Lung (tissue), 11 donors: ENCODE measurements at regions not wholly inside any gene's neighbourhood (a gene's known extent, or its start where the extent isn't known, plus 50 kb on each side); places are given as distances from the start of the nearest gene placed in this dataset.

Experiments used
- ATAC-seq: fragments of 200-7000 bp; cut with Tn5 transposase; one replicate; pipeline ENCODE4 v1.9.1; 2020; ENCODE audit warnings: moderate number of reproducible peaks; ENCODE audit not compliant: insufficient read depth, low FRiP score
- DNase-seq, 3 donors: peaks; one replicate each; pipeline ENCODE4 v3.0.0-alpha.2; 2013 to 2017
- H3K27ac ChIP-seq, 2 donors: one replicate each; pipeline ENCODE4 v1.5.1; 2013; ENCODE audit warnings: mild to moderate bottlenecking in 2 of 2, moderate library complexity in 2 of 2, control low read depth in 1 of 2, inconsistent platforms in 1 of 2, low read depth in 1 of 2, low read length in 1 of 2
- H3K27me3 ChIP-seq, 3 donors: one replicate each; pipeline ENCODE4 v1.5.1; 2013; ENCODE audit warnings: low read length in 2 of 3; ENCODE audit not compliant: control insufficient read depth in 3 of 3, insufficient read depth in 3 of 3
- H3K36me3 ChIP-seq, 4 donors: one replicate each; pipeline ENCODE4 v1.5.1; 2013; ENCODE audit warnings: low read length in 4 of 4, mild to moderate bottlenecking in 1 of 4, moderate library complexity in 1 of 4; ENCODE audit not compliant: control insufficient read depth in 4 of 4, insufficient read depth in 4 of 4
- H3K4me1 ChIP-seq, 5 donors: one replicate each; pipeline ENCODE4 v1.5.1; 2013; ENCODE audit warnings: low read length in 5 of 5, mild to moderate bottlenecking in 2 of 5, moderate library complexity in 1 of 5; ENCODE audit not compliant: control insufficient read depth in 5 of 5, insufficient read depth in 5 of 5
- H3K4me3 ChIP-seq: one replicate; pipeline ENCODE4 v1.5.1; 2013; ENCODE audit warnings: mild to moderate bottlenecking, control low read depth, moderate library complexity
- H3K9ac ChIP-seq, 2 donors: one replicate each; pipeline ENCODE4 v1.5.1; 2013; ENCODE audit warnings: low read length in 2 of 2, control low read depth in 1 of 2; ENCODE audit not compliant: insufficient read depth in 1 of 2
- H3K9me3 ChIP-seq, 4 donors: one replicate each; pipeline ENCODE4 v1.5.1; 2013; ENCODE audit warnings: low read length in 3 of 4, mild to moderate bottlenecking in 1 of 4, moderate library complexity in 1 of 4; ENCODE audit not compliant: control insufficient read depth in 4 of 4, insufficient read depth in 3 of 4
- CTCF ChIP-seq: IDR thresholded peaks from 2 replicates; pipeline ENCODE4 v1.5.1; 2012; ENCODE audit warnings: mild to moderate bottlenecking; ENCODE audit errors: control extremely low read depth, extremely low read depth
- WGBS, 2 donors: extraction: QIAGEN DNeasy Blood & Tissue Kit; methylation state at CpG; one replicate each; pipeline ENCODE4 v1.1.7; 2013; 5-methylcytosine and 5-hydroxymethylcytosine counted together
- donor health status: control.
- donor health status: control.
- donor health status: Bipolar disorder and iron deficiency.
- donor health status: healthy.
- donor health status: DM: yes; HTN: yes; CAD: no.

DNA sequence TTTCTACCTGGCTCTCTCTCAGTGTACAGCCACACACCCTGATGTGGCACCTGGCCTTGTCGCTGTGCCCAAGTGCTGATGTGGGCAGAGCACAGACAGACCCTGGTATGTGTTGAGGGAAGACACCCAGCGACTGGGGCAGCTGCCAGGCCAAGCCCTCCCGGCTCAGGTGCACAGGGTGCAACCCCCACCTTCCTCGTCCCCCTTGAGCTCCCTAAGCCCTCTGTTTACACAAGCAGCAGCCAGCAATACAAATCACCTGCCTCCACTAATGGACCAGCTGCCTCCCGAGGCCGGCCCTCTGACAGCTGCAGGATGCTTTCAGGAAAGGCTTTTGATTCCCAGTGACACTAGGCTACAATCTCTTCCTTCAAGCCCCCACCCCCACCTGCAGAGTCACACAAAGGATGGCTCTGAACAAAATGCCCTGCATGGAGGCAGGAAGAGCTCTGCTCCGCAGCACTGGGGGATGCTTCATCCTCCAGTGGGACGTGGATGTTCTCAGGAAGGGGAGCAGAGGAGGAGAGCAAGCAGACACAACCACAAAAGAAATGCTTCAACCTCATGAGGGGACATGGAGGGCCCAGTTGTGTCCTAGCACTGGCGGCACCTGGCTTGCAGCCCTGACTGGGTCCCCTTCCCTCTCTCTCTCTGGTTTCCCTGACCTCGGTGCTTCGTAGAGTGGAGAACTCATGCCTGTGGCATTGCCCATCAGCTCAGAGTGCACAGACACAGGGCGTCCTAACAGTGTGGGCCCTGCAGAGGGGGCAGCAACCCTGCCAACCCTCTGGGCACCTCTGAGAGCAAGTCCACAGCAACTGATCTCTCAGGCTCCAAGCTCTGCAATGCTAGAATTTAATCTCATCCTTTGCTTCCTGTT is 140.8 kb downstream of the BARX1 start:
- Histone ChIP-seq H3K36me3 (no peaks in the 10 kb centered on the region), H3K9ac (no peak overlapping the region), H3K27me3 (peaks cover 0 to 22% (median 11%) of the 10 kb centered on the region in 3 donors), H3K4me3 (no peak overlapping the region), H3K9me3 (peaks cover 0 to 9% (median 0%) of the 10 kb centered on the region in 4 donors), H3K27ac (no peak overlapping the region), H3K4me1 (peaks cover 0 to 11% (median 0%) of the 10 kb centered on the region in 5 donors)
- DNase-seq (no peak), ATAC-seq (no peak)
- no peak for TF ChIP-seq CTCF
- 31 to 33% methylated on average over 10 to 12 of the region's 12 CpGs for WGBS, 2 donors

DNA sequence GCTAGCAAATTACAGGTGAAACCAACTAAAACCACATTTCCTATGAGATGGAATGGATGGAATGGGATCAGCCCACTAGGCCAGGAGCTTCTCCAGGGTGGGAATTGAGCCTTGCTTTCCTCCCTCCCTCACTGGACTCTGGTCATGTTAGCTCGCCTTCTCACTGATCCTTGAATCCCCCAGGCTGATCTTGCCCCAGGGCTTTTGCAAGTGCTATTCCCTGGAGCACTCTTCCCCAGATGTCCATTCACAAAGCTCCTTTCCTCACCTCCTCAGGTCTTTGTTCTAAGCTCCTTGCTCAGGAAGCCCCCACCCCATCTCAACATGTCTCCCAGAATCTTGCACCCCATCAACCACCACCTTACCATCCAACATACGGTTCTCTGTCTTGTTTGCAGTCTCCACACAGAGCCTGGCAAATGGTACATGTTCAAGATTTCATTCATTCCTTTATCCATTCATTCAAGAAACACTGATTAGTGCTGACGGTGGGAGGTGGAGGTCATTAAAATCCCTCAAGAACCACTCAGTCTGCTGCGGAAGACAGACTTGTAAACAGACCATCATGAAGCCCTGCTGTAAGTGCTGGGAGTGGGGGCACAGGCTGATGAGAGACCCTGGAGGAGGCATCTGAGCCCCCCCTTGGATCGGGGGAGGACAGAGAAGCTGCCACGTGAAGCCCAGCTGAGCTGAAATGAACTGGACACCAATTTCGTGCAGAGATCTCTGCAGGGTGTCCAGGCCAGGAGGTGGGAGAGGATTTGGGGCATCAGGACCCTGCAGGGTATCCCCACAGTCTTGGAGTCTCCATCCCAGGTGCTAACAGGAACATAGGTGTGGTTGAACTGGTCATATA is 141.7 kb downstream of the BARX1 start:
- Histone ChIP-seq H3K9me3 (peaks cover 0 to 7% (median 0%) of the 10 kb centered on the region in 4 donors), H3K36me3 (no peaks in the 10 kb centered on the region), H3K27ac (no peak overlapping the region), H3K4me1 (peaks cover 0 to 11% (median 0%) of the 10 kb centered on the region in 5 donors), H3K9ac (no peak overlapping the region), H3K27me3 (peaks cover 0 to 19% (median 5%) of the 10 kb centered on the region in 3 donors), H3K4me3 (no peak overlapping the region)
- 46 to 53% methylated on average over 7 of the region's 7 CpGs for whole genome bisulfite sequencing, 2 donors
- no peak for ATAC-seq
- TF ChIP-seq CTCF: no peak
- DNase-seq: no peak

DNA sequence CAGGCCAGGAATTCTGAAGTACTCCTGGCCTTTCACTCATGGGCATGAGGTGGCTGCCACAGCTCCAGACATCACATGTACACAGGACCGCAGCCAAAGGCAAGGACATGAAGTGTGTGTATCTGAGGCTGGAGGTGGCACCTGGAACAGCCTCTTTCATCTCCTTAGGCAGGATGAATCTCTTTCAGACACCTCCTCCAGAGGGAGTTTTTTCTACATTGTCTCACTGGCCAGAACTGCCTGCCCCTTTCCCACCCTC is 142.8 kb downstream of the BARX1 start:
- Histone ChIP-seq H3K4me1 (peaks cover 0 to 11% (median 0%) of the 10 kb centered on the region in 5 donors), H3K9me3 (peaks cover 0 to 8% (median 0%) of the 10 kb centered on the region in 4 donors), H3K27ac (no peak overlapping the region), H3K4me3 (no peak overlapping the region), H3K27me3 (peaks cover 0 to 9% (median 2%) of the 10 kb centered on the region in 3 donors), H3K36me3 (no peaks in the 10 kb centered on the region), H3K9ac (no peak overlapping the region)
- TF ChIP-seq CTCF: no peak
- no peak for ATAC-seq
- DNase-seq: no peak
- 97 to 100% methylated on average over 1 of the region's 1 CpG for WGBS, 2 donors
